Eye (tissue), 1 donor: ENCODE measurements at regions not wholly inside any gene's neighbourhood (a gene's known extent, or its start where the extent isn't known, plus 50 kb on each side); places are given as distances from the start of the nearest gene placed in this dataset.
"Not testable (repeated sequence)": the region's sequence is repeated elsewhere in the genome, so short reads cannot be mapped to it uniquely, and the experiment has no call there.

Source experiments
- DNase-seq: peaks from one replicate; pipeline ENCODE4 v3.0.0-alpha.2; 2015

DNA sequence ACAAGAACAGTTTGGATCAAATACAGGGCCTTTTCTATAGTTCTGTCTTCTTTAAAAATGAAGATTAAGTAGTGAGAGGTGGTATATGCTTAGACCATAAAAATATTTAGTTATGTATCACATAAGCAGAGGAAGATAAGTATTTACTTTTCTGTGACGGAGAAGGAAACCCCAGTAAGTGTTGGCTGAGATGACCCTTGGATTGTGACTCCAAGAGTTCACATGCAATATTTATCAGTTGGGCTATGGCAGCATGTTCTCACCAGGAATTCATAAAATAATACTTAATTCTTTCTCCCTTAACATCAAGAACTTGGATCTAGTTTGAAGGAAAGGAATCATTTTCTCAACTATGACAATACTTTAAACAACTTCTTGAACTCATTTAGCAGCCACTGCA, 98.4 kb upstream of the TBX18 start:
- no peak for DNase-seq

DNA sequence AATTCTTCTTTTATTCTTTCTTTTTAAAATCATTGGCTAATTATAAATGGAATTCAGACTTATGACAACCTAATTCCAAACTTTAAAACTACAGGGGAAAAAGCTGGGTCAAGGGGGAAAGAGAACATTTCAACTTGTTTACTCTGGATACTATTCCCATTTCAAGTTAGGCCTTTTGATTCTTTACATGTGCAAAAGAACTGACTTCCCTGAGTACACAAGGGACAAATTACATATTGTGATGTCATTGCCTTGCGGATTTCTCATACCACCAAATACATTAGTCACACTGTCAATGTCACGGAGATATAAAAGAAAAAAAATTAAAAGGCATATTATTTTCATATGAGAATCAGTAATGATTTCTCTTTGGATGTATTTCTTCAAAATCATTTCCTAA, 96.5 kb upstream of the TBX18 start:
- no peak for DNase-seq

DNA sequence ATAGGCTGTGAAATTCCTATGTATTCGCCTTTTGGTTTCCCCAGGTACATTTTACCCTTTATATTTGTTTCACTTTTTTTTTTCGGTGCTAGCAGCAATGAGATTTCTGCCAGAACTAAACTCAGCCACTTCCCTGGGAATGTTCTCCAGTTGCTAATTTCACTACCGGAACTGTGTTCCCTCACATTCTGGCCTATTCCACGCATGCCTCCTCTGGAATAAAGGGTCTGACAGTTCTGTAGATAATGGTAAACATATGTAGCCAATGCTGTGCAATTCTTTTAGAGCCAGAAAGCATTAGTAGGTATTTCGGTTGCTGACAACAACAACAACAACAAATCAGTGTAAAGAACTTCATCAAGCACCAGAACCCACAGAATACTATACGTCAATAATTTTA, 96.1 kb upstream of the TBX18 start:
- DNase-seq = no peak

DNA sequence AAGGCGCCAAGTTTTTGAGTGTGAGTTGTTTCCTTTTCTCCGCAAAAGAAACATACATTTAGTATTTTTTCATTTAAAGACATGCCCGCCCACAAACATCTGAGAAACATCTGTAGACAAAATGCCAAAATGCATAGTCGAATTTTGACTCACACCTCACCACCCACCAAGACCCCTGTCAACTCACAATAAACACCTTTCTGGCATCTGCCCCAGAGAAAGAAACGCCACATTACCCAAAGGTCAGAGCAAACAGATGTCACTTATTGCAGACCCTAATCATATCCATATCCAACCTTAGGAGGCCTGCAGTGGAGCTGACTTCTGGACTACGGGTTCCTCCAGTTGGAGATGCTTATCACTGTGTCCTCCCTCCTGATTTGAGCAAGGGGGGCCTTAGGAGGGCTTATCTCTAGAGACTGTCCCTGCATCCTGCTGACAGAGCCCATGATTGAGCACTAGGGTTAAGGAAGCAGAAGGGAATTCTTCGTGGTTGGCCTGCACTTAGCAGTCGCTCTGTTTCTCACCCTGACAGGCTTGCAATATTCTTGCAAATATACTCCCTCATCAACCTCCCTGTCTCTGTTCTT, 90.5 kb upstream of the TBX18 start:
- no peak for DNase-seq

DNA sequence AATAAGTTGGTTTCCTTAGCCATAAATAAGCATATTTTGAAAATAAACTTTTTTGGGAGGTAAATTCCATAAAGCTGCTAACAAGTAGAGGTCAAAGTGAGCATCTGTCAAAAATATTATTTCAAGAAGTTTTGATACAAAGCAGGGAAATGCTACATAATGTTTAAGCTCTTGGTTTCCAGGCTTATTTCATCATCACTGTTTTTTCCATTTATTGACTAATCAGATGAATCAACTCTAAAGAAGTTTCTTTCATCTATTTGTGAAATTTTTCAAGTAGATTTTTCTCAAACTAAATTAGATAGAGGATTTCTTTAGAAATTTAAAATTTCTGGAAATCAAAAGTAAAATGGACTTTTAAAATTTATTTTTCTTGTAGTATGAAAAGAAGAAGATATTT, 89.5 kb upstream of the TBX18 start:
- DNase-seq = no peak

DNA sequence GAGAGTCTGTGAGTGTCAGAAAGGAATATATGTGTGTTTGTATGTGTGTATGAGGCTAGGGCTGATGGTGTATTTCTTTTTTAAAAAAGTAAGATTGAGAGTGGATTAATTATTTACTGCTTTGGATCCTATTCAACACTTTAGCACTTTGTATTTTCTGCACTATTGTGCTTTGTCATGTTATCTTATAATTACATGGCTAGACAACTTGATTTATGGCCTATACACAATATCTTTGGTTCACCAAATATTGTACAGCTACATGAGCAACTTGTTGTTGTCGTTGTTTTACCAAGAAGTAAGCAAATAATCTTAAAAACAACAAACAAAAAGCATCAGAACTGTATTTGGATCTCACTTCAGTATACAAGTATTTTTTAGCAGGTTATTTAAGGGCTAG, 84.6 kb upstream of the TBX18 start:
- DNase-seq = no peak

DNA sequence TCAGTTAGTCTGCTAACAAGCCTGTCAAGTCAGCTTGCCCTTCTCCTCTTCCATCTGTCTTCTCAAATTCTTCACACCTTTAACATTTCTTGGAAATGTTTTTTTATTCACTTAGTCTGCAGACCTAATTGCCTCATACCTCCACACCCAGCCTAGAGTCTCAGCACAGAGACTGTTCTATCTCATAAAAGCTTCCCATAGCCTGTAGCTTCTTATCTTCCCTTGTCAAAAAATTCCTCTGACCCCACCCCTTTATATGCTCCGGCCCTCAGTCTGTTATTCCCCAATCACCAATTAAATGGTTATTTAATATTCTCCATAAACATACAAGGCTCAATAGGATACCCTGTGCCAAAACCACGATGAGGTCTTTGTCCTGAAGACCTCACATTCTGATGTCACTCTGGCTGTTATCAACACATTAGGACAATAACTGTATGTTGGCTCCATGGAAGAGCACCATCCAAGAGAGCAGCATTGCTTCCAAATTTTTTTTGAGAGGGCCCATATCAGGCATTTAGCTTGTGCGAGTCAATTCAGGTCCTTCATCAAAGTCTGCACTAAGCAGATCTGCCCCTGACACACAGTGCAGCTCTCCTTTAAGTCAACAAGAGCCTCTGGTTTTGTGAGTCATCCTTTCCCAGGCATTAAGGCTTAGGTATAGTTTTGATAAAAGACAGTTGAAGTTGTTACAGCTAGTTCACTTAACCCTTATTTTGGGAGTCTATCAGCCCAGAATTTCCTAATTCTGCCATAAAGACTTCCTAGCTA, 83.2 kb upstream of the TBX18 start:
- no peak for DNase-seq

DNA sequence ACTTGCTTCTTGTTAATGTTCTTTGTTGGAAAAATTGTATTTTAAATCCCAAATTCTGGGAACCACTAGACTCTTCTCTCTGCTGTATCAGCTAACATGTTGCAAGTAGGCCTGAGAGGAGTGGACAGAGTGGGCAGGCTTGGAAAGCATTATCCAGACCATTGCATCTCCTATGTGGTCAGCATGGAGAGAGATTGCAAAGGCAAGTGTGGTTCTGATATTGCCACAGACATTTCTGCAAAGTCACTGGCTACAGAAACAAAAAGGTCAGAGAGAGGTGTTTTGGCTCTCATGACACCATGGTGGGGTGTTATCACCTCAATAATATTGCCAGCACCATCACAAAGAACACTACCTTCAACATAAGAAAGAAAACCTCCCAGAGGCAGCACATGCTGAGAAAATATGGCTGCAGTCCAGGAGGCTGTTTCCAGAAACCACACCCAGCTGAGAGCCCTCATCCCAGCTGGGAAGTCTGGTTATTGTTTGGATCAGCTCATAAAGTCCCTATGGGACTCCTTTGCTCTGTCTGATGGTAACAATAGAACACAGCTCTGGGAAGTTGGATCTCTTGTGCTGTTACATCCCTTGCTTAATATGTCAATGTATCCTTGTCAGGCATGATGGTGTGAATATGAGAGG, 78.2 kb upstream of the TBX18 start:
- no peak for DNase-seq

DNA sequence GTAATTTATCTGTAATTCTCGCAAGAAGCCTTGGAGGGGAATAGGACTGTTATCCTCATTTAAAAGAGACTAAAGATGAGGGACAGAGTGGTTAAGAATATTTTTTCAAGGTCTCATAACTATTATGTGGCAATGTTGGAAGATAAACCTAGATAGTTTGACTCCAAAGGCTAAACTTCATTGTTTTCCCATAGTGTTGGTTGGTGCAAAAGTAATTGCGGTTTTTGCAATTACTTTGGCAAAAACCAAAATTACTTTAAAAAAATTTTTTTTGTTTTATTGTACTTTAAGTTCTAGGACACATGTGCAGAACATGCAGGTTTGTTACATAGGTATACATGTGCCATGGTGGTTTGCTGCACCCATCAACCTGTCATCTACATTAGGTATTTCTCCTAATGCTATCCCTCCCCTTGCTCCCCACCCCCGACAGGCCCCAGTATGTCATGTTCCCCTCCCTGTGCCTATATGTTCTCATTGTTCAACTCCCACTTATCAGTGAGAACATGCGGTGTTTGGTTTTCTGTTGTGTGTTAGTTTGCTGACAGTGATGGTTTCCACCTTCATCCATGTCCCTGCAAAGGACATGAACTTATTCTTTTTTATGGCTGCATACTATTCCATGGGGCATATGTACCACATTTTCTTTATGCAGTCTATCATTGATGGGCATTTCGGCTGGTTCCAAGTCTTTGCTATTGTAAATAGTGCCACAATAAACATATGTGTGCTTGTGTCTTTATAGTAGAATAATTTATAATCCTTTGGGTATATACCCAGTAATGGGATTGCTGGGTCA, 72.9 kb upstream of the TBX18 start:
- DNase-seq = not testable (repeated sequence)

DNA sequence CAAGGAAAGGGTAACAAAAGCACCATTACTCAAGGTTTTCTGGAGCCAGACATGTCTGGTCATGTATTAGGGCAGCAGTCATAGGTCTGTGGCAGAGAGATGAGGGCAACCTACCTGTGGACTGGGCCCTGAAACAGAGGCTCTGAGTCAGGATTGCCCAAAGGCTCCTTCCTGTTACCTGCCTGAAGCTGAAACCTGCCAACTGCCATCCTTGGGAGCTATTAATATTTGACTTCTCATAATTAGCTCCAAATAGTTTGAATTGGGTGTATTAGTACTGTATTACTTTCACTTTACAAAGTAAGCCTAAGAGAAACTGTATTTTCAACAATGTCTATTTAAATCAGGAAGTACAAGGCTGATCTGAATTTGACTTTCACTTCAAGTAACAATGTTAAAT, 72.0 kb upstream of the TBX18 start:
- no peak for DNase-seq

DNA sequence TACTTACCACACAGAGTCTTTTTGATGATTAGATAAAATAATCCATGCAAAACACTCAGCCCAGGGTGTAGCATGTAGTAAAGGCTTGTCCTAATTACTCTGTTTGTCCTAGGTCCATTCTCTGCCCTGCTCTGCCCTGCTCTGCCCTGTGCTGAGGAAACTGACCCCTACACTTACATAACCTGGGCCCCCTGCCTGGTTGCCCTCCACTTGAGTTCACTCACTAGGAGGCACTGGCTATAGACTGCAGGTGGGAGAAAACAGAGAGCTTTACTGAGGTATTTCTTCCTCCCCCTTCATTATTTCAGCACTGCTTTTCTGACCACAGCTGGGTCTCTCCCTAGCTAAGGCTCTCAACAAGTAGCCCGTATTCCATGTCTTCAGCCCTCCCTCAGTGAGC, 70.9 kb upstream of the TBX18 start:
- no peak for DNase-seq

DNA sequence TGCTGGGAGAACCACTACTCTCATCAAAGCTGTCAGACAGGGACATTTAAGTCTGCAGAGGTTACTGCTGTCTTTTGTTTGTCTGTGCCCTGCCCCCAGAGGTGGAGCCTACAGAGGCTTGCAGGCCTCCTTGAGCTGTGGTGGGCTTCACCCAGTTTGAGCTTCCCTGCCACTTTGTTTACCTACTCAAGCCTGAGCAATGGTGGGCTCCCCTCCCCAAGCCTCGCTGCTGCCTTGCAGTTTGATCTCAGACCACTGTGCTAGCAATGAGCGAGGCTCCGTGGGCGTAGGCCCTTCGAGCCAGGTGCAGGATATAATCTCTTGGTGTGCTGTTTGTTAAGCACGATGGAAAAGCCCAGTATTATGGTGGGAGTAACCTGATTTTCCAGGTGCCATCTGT, 67.5 kb upstream of the TBX18 start:
- DNase-seq = not testable (repeated sequence)

DNA sequence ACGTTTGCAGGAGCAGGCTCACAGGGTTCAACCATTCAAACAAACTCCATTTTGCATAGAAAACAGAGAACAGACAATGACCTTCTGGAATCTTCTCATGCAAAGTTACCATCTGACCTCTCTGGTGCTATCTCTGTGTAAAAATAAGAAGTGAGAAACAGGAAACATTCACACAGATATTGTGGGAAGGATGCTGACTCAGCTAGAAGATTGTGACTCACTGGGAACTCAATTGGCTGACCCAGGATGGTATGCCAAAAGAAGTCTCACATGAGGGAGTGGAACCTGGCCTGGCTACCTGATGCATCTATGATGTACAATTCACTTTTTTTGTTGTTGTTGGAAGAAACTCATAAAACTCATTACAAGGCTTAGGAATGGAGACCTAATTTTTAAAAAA, 61.1 kb upstream of the TBX18 start:
- DNase-seq = no peak

DNA sequence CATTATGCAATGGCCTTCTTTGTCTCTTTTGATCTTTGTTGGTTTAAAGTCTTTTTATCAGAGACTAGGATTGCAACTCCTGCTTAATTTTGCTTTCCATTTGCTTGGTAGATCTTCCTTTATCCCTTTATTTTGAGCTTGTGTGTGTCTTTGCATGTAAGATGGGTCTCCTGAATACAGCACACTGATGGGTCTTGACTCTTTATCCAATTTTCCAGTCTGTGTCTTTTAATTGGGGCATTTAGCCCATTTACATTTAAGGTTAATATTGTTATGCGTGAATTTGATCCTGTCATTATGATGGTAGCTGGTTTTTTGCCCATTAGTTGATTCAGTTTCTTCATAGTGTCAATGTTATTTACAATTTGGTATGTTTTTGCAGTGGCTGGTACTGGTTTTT, 56.9 kb upstream of the TBX18 start:
- DNase-seq = not testable (repeated sequence)

DNA sequence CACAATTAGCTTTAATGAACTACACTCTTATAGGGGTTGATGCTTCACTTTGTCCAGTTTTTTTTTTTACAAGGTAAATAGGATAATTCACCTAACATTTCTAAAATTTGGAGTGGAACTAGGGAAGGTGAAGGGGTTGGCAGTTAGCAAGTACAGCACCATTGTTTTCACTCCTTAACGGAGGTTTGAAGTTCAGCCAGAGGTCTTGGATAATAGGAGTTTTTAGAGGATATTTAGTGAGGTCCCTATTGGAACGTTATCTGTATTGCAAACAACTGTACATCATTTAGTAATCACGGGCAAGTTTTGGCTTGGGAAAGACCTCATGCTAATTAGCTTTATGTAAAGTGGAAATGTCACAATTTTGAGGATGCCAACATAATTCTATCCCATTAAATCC, 52.3 kb upstream of the TBX18 start:
- DNase-seq = no peak

DNA sequence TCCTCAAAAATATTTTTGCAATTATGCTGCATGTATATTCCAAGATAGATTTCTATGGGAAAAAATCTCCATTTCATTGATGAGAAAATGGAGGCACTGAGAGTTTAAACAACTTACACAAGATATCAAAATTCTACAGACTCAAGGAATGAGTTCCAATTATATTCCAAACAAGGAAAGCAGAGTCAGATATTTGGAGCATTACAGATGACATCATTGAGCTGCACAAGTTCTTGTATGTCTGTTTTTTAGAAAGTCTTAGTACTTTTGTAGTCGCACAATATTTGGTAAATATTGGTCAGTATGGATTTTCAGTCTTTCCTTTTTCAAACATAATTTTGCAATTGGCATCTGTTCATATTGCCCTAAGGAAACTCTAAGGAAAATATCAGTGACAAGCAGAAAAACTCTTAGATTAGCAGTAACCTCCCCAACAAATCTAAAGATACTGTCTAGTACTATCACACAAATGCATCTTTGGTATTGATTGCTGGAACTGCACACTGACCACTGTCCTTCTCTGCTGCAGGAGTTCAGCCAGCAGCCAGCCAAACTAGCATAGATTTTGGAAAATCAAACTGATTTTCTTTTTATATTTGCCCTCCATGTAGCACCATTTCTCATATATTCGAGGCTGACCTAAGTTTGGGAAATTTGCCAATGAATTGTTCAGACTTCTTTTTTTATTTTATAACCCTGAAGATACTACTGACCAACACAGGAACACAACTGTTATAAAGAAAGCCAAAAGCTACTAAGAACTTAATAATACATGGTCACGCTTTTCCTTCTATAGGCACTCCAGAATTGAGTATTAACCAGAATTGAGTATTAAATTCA, 51.7 kb upstream of the TBX18 start:
- DNase-seq = no peak
